ENCODE measurements at regions not wholly inside any gene's neighbourhood (a gene's known extent, or its start where the extent isn't known, plus 50 kb on each side); places are given as distances from the start of the nearest gene placed in this dataset.

DNA sequence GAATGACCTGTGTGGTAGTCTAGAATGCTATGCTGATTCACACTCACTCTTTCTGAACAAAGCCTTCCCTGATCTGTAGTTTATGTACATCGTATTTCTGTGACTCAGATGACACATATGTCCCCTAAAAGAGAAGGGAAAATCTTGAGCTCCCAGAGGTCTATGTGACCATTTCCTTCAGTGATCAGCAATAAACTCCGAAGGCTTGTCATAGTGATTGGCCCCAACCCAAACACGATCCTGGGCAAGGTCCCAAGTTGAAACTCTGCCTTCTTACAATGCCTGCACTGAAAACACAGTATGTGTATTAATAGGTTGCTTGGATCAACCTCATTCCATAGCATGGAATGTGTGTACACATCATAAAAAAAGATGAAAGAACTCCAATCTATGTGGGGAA, 685.8 kb downstream of the MAT2B start:
- Mint-ChIP-seq H3K27ac (no peak overlapping the region), H3K4me3 (no peak overlapping the region), H3K27me3 (no peaks in the 10 kb centered on the region), H3K9me3 (peaks cover 0 to 5% of the 10 kb centered on the region in 2 donors), H3K4me1 (ENCODE audit: low read depth in 2 of 2) (no peaks in the 10 kb centered on the region), H3K36me3 (ENCODE audit: insufficient read depth) (no peaks in the 10 kb centered on the region)
- ATAC-seq (replicated peaks): no peak
- DNase-seq: no peak

DNA sequence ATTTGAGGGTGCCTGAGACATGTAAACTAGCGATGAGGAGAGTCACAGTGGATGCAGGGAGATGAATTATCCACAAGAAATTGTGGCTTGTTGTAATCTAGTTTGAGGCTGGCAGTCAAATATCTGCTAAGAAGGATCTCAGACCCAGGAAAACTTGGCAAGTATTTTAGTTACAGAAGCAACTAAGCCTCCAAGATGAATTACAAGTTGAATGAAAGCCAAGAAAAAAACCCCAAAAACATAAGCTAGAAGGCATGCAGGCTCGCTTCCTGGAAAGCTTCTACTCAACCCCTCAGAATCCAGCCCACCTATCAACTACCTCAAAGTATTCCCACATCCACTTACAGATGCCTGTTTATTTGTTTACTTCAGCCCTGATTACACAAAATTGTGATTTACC, 696.9 kb downstream of the MAT2B start:
- DNase-seq: no peak
- Mint-ChIP-seq H3K27ac (no peak overlapping the region), H3K9me3 (peaks cover 0 to 4% of the 10 kb centered on the region in 2 donors), H3K27me3 (no peaks in the 10 kb centered on the region), H3K4me3 (no peak overlapping the region), H3K4me1 (ENCODE audit: low read depth in 2 of 2) (no peaks in the 10 kb centered on the region), H3K36me3 (ENCODE audit: insufficient read depth) (no peaks in the 10 kb centered on the region)
- no peak for ATAC-seq (replicated peaks)

DNA sequence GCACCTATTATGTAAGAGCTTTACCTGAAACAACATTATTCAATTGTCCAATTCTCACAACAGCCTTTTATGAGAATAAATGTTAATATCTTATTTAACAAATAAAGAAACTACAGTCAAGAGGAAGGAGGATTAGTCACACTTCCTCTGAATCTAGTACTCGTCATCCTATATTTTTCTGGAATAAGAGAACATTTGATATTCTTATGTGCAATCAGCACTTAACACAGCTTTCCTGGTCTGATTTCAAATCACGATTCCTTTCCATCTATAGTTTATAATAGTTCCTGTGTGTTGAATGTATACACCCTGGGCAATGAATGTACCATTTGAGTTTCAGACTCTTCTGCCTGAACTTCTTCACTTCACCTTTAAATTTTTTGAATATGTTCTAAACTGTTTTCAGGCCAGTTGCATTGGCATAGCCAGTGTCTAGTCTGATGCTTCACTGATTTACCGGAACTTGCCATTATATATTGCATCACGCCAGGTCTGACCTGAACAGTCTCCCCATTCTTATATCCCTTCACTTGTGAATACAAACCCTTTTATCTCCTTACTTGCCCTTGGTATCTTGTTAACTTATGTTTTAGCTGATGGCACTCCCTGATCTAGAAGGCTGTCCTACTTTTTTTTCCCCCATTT, 698.3 kb downstream of the MAT2B start:
- no peak overlapping the region for H3K4me3 Mint-ChIP-seq
- ATAC-seq (replicated peaks): no peak
- H3K27me3 Mint-ChIP-seq: no peaks in the 10 kb centered on the region
- no peaks in the 10 kb centered on the region for H3K36me3 Mint-ChIP-seq (ENCODE audit: insufficient read depth)
- peaks cover 0 to 4% of the 10 kb centered on the region in 2 donors for H3K9me3 Mint-ChIP-seq
- H3K27ac Mint-ChIP-seq: no peak overlapping the region
- H3K4me1 Mint-ChIP-seq (ENCODE audit: low read depth in 2 of 2): no peaks in the 10 kb centered on the region
- no peak for DNase-seq

DNA sequence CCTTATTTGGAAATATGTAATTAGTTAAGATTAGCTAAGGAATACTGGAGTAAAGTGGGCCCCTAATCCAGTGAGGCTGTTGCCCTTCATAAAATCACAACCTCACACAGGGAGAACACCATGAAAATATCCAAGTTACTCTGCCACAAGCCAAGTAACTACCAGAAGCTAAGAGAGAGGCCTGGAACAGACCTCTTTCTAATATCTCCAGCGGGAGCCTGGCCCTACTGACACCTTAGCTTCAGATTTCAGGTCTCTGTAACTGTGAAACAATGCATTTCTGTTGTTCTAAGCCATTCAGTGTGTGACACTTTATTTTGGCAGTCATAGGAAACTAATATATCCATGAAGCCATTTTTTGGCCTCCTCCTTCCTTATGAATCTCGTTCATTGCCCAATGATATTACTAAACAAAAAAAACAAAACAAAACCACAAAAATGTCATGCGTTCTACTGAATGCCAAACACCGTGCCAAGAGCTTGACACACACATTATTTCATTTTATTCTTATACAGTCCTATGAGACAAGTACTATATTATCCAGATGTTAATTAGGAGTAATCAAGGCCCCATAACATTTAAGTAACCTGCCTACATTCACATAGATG, 699.0 kb downstream of the MAT2B start:
- Mint-ChIP-seq H3K36me3 (ENCODE audit: insufficient read depth) (no peaks in the 10 kb centered on the region), H3K4me3 (no peak overlapping the region), H3K27ac (no peak overlapping the region), H3K27me3 (no peaks in the 10 kb centered on the region), H3K9me3 (peaks cover 0 to 4% of the 10 kb centered on the region in 2 donors), H3K4me1 (ENCODE audit: low read depth in 2 of 2) (no peaks in the 10 kb centered on the region)
- DNase-seq (no peak), ATAC-seq (replicated peaks) (no peak)

DNA sequence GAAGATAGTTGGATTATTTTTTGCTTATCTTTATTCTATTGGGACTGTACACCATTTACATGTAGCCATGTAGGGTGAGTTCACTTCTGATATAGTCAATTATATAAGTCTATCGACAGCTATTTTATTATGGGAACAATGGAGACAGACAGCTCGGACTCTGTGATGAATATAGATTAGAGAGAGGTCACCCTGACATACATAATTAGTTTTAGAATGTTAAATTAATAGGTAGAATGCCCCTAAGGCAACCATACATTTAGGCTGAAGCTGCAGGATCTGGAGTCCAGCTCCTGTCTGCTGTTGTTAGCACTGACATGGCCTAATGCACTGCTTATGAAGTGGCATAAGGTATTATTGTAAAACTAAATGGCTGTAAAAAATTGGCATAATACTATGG, 700.8 kb downstream of the MAT2B start:
- no peak overlapping the region for H3K4me3 Mint-ChIP-seq
- no peaks in the 10 kb centered on the region for H3K4me1 Mint-ChIP-seq (ENCODE audit: low read depth in 2 of 2)
- ATAC-seq (replicated peaks) (no peak), DNase-seq (no peak)
- no peaks in the 10 kb centered on the region for H3K36me3 Mint-ChIP-seq (ENCODE audit: insufficient read depth)
- peaks cover 0 to 10% of the 10 kb centered on the region in 2 donors for H3K9me3 Mint-ChIP-seq
- H3K27ac Mint-ChIP-seq: no peak overlapping the region
- H3K27me3 Mint-ChIP-seq: no peaks in the 10 kb centered on the region

DNA sequence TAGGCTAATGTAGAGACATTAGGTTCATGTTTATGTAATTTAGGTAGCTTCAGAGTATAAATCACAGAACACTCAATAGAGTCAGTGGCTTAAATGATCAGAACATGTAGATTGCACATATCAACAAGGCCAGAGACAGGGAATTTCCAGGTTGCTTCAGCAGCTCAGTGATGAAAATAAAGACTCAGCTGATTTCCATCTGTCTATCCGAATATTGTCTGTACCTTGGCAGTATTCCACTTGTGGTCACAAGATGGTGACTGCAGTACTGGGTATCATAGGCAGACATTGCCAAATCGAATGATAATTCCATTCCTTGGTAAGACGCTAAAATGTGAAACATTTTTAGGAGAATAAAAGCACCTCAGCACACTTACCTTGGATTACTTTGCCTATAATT, 702.2 kb downstream of the MAT2B start:
- ATAC-seq (replicated peaks): no peak
- Mint-ChIP-seq H3K27me3 (no peaks in the 10 kb centered on the region), H3K27ac (no peak overlapping the region), H3K36me3 (ENCODE audit: insufficient read depth) (no peaks in the 10 kb centered on the region), H3K4me1 (ENCODE audit: low read depth in 2 of 2) (no peaks in the 10 kb centered on the region), H3K4me3 (no peak overlapping the region), H3K9me3 (peaks cover 0 to 10% of the 10 kb centered on the region in 2 donors)
- DNase-seq: no peak

DNA sequence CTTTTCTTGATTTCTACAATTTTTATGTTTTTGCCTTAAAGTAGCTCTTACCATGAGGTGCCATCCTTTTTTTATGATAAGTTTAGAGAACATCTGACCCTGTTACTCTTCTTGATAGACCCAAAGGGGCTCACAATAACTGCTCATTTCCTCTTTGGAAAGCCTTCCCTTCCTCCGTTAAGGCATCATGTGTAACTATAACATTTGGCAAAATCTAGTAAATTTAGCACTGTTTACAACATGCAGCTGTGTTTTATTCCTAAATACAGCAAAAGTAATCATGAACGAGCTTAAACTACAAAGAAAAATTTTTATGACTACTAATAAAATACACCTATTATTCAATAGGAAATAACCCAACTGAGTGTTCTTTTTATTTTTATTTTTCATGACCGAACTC, 705.1 kb downstream of the MAT2B start:
- DNase-seq: no peak
- H3K36me3 Mint-ChIP-seq (ENCODE audit: insufficient read depth): no peaks in the 10 kb centered on the region
- no peak overlapping the region for H3K27ac Mint-ChIP-seq
- peaks cover 0 to 9% of the 10 kb centered on the region in 2 donors for H3K9me3 Mint-ChIP-seq
- H3K27me3 Mint-ChIP-seq: no peaks in the 10 kb centered on the region
- no peak overlapping the region for H3K4me3 Mint-ChIP-seq
- no peaks in the 10 kb centered on the region for H3K4me1 Mint-ChIP-seq (ENCODE audit: low read depth in 2 of 2)
- ATAC-seq (replicated peaks): no peak

DNA sequence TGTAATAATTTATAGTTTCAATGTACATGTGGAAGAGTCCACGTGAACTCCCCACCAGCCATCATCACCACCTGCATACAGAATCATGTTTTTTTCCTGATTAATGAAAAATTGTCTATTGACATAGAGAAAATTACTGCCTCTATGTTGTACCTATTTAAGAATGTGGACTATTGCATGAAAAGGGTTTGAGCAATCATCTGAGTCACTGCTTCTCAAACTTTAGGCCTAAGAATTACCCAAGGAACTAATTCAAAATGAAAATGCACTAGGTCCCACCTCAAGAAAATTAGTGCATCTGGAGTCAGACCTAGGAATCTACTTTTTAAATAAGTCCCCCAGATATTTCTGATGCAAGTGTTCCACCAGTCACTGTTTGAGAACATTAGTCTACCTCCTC, 709.3 kb downstream of the MAT2B start:
- Mint-ChIP-seq H3K27ac (no peak overlapping the region), H3K27me3 (no peaks in the 10 kb centered on the region), H3K9me3 (peaks cover 0 to 13% of the 10 kb centered on the region in 2 donors), H3K4me1 (ENCODE audit: low read depth in 2 of 2) (no peaks in the 10 kb centered on the region), H3K36me3 (ENCODE audit: insufficient read depth) (no peaks in the 10 kb centered on the region), H3K4me3 (no peak overlapping the region)
- ATAC-seq (replicated peaks) (no peak), DNase-seq (no peak)

DNA sequence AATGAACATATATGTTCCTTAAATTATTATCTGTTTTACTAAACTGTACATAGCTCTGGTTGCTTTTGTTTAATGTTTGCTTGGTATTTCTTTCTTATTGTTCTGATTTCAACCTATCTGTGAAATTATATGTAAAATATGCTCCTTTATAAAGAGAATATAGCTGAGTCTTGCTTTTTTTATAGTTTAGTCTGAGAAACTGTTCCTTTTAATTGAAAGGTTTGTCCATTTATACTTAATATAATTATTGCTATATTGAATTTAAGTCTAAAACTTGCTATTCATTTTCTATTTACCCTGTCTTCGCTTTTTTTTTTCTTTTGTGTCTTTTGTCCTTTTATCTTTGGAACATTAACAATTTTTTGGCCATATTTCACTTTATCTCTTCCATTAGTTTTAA, 712.0 kb downstream of the MAT2B start:
- H3K4me3 Mint-ChIP-seq: no peak overlapping the region
- H3K36me3 Mint-ChIP-seq (ENCODE audit: insufficient read depth): no peaks in the 10 kb centered on the region
- ATAC-seq (replicated peaks): no peak
- H3K27me3 Mint-ChIP-seq: no peaks in the 10 kb centered on the region
- H3K4me1 Mint-ChIP-seq (ENCODE audit: low read depth in 2 of 2): no peaks in the 10 kb centered on the region
- no peak overlapping the region for H3K27ac Mint-ChIP-seq
- no peak for DNase-seq
- peaks cover under 1 to 7% of the 10 kb centered on the region in 2 donors for H3K9me3 Mint-ChIP-seq

DNA sequence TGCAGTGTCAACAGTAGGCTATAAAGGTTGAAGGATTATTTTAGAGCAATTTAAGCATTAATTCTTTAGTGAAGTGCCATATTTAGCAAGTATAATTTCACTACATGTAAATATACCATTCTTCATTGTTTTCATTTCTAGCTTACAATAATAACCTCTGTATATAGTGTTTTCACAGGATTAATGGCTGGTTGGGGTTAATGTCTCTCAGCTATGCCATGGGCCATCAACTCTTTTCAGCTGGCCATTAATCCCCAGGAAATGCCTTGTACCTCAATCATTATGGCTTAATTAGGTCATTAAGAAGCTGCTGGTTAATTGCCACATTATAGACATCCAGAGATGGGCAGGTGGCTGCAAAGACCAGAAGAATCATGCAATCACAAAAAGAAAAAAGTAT, 715.1 kb downstream of the MAT2B start:
- Mint-ChIP-seq H3K4me1 (ENCODE audit: low read depth in 2 of 2) (no peaks in the 10 kb centered on the region), H3K27ac (no peak overlapping the region), H3K36me3 (ENCODE audit: insufficient read depth) (no peaks in the 10 kb centered on the region), H3K4me3 (no peak overlapping the region), H3K27me3 (no peaks in the 10 kb centered on the region), H3K9me3 (peaks cover 8 to 17% of the 10 kb centered on the region in 2 donors)
- ATAC-seq (replicated peaks) (no peak), DNase-seq (no peak)

DNA sequence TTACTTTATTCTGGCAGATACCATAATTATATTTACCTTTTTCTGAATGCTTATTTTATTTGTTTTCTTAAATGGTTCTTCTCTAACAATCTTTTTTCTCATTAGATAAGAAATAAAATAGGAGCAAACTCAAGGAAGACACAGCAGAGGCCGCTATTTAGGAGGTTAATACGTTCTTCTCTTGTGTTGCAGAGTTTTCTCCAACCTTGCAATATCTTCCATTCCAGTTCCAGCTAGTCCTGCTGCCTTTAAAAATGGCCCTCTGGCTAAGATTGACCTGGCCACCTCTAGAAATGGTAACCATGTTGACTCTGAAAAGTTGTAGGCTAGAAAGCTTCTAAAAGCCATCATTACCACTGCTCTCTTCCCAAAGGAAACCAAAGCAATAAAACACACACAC, 718.8 kb downstream of the MAT2B start:
- H3K4me3 Mint-ChIP-seq: no peak overlapping the region

DNA sequence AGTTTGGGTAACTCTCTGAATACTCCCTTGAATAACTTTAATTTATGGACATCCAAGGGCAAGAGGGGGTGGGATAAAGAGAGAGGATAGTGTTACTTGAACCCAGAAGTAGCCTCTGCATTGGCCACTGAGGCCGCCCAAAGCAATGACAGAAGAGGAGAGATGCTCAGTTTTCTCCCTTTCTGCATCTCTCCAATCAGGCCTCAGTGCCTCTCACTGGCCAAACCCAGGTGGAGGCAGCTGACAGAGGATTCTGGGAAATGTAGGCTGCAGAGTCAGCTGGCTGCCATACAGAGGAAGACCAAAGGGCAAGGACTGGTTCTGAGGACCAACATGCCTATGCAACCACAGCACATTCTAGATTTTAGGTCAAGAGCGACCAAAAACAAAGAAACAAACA, 719.4 kb downstream of the MAT2B start:
- H3K36me3 Mint-ChIP-seq (ENCODE audit: insufficient read depth): no peaks in the 10 kb centered on the region
- no peaks in the 10 kb centered on the region for H3K4me1 Mint-ChIP-seq (ENCODE audit: low read depth in 2 of 2)
- no peaks in the 10 kb centered on the region for H3K27me3 Mint-ChIP-seq
- H3K27ac Mint-ChIP-seq: no peak overlapping the region
- peaks cover 14 to 24% of the 10 kb centered on the region in 2 donors for H3K9me3 Mint-ChIP-seq
- ATAC-seq (replicated peaks) (no peak), DNase-seq (no peak)
- no peak overlapping the region for H3K4me3 Mint-ChIP-seq

More for the DNA sequence above, 718.8 kb downstream of the MAT2B start:
- no peak overlapping the region for H3K27ac Mint-ChIP-seq
- no peaks in the 10 kb centered on the region for H3K4me1 Mint-ChIP-seq (ENCODE audit: low read depth in 2 of 2)
- H3K9me3 Mint-ChIP-seq: peaks cover 14 to 24% of the 10 kb centered on the region in 2 donors
- DNase-seq (no peak), ATAC-seq (replicated peaks) (no peak)
- H3K27me3 Mint-ChIP-seq: no peaks in the 10 kb centered on the region
- no peaks in the 10 kb centered on the region for H3K36me3 Mint-ChIP-seq (ENCODE audit: insufficient read depth)

DNA sequence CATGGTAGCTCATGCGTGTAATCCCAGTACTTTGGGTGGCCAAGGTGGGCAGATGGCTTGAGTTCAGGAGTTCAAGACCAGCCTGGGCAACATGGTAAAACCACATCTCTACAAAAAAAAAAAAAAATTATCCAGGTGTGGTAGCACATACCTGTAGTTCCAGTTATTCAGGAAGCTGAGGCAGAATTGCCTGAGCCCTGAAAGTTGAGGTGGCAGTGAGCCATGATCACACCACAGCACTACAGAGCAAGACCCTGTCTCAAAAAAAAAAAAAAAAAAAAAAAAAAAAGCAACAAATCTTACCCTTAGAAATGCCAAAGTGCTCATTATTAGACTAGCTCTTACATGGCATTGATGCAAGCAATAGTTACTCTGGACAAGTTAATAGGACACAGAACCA, 724.9 kb downstream of the MAT2B start:
- no peaks in the 10 kb centered on the region for H3K27me3 Mint-ChIP-seq
- no peak for ATAC-seq (replicated peaks)

DNA sequence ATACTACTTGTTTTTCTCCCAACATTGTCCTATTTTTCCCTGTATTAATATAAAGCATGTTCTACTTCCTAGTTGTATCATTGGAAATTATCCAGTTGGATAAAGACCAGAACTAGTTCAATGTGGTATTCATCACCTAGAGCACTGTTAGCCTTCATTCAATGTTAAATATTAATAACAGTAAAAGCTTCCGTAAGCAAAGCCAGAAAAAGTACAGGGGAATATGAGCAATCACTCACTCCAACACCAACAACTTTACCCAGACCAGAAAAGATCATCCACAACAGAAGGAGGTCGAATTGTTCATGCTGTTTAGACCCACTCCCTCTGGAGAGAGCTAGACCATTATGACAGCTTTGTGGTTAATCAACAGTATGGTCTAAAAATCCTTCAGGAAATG, 728.4 kb downstream of the MAT2B start:
- H3K36me3 Mint-ChIP-seq (ENCODE audit: insufficient read depth): no peaks in the 10 kb centered on the region
- H3K27me3 Mint-ChIP-seq: no peaks in the 10 kb centered on the region
- ATAC-seq (replicated peaks): no peak
- H3K27ac Mint-ChIP-seq: no peak overlapping the region
- no peak for DNase-seq
- peaks cover 2% of the 10 kb centered on the region in 2 donors for H3K9me3 Mint-ChIP-seq
- no peaks in the 10 kb centered on the region for H3K4me1 Mint-ChIP-seq (ENCODE audit: low read depth in 2 of 2)
- H3K4me3 Mint-ChIP-seq: no peak overlapping the region

More for the DNA sequence above, 724.9 kb downstream of the MAT2B start:
- Mint-ChIP-seq H3K9me3 (peaks cover 7 to 11% of the 10 kb centered on the region in 2 donors), H3K4me1 (ENCODE audit: low read depth in 2 of 2) (no peaks in the 10 kb centered on the region), H3K27ac (no peak overlapping the region), H3K4me3 (no peak overlapping the region), H3K36me3 (ENCODE audit: insufficient read depth) (no peaks in the 10 kb centered on the region)
- DNase-seq: no peak

All from effector memory CD8-positive, alpha-beta T cell (primary cell).